ENCODE measurements at regions not wholly inside any gene's neighbourhood (a gene's known extent, or its start where the extent isn't known, plus 50 kb on each side); places are given as distances from the start of the nearest gene placed in this dataset.

DNA sequence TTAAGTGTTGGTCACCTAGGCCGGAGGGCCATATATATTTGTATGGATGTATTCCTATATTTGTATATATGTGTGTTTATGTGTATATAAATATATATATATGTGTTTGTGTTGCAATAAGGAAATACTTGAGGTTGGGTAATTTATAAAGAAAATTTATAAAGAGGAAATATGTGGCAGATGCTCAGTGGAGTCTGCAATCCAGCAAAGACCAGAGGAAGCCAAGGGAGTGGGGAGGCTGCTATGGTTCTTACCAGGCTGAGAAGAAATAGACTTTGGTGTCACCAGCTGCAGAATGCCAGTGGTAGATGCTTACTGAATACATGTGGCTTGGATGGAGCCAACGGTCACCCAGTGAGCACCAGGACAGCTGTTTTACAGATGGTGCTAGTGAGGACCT, 97.4 kb upstream of the ELOVL5 start:
- TF ChIP-seq, protein P1, sequence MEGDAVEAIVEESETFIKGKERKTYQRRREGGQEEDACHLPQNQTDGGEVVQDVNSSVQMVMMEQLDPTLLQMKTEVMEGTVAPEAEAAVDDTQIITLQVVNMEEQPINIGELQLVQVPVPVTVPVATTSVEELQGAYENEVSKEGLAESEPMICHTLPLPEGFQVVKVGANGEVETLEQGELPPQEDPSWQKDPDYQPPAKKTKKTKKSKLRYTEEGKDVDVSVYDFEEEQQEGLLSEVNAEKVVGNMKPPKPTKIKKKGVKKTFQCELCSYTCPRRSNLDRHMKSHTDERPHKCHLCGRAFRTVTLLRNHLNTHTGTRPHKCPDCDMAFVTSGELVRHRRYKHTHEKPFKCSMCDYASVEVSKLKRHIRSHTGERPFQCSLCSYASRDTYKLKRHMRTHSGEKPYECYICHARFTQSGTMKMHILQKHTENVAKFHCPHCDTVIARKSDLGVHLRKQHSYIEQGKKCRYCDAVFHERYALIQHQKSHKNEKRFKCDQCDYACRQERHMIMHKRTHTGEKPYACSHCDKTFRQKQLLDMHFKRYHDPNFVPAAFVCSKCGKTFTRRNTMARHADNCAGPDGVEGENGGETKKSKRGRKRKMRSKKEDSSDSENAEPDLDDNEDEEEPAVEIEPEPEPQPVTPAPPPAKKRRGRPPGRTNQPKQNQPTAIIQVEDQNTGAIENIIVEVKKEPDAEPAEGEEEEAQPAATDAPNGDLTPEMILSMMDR (IDR thresholded peaks at IDR 0.05), result no peak
- DNase-seq (no peak), ATAC-seq (ENCODE audit: low read depth) (no peak)
- peaks cover 7% of the 10 kb centered on the region for H3K9me3 Mint-ChIP-seq
- peaks cover 14% of the 10 kb centered on the region for H3K4me1 Mint-ChIP-seq
- CTCF ChIA-PET, result no interaction called here
- H3K4me3 Mint-ChIP-seq, result no peak overlapping the region
- no peak overlapping the region for H3K27ac Mint-ChIP-seq
- intact Hi-C loops (cut with micrococcal nuclease), result no loop called here
- POLR2A ChIA-PET, result no interaction called here
- no peaks in the 10 kb centered on the region for H3K27me3 Mint-ChIP-seq
- H3K36me3 Mint-ChIP-seq (ENCODE audit: low read depth), result no peaks in the 10 kb centered on the region

DNA sequence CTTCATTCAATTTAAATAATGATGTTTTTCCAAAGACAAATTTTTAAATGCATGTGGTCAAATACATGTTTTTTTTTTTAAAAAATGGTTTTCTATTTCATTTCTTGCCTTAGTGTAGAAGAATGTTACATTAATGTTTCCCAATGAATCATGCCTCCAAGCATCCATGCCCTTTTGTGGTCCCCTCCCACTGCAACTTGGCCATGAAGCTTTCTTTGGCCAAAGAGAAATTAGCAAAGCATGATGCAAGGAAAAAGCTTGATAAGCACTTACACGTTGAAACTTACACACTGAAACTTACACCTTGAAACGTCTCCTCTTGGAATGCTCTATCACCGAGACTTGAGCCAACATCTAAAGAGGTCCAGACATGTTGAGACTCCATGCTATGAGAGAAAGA, 93.0 kb upstream of the ELOVL5 start:
- Mint-ChIP-seq H3K4me1 (peaks cover 19% of the 10 kb centered on the region), H3K9me3 (no peaks in the 10 kb centered on the region), H3K27me3 (no peaks in the 10 kb centered on the region), H3K4me3 (no peak overlapping the region), H3K36me3 (ENCODE audit: low read depth) (no peaks in the 10 kb centered on the region), H3K27ac (no peak overlapping the region)
- ChIA-PET CTCF (interaction anchor here (1.3 to 2.2 kb wide), 2 partner anchors 43 to 270 kb away, joined by 3 to 8 read pairs; no protein-coding TSS in a partner anchor), POLR2A (interaction anchor here (1.1 to 2.1 kb wide), 2 partner anchors 14 to 17 kb away, joined by 3 to 5 read pairs; no protein-coding TSS in a partner anchor)
- TF ChIP-seq, protein P1 (IDR thresholded peaks at IDR 0.05), result no peak
- DNase-seq, result no peak
- no peak for ATAC-seq (ENCODE audit: low read depth)
- intact Hi-C loops (cut with micrococcal nuclease), result loop anchor here (2.0 kb wide), 1 partner anchor 19 kb away; no protein-coding TSS in a partner anchor

DNA sequence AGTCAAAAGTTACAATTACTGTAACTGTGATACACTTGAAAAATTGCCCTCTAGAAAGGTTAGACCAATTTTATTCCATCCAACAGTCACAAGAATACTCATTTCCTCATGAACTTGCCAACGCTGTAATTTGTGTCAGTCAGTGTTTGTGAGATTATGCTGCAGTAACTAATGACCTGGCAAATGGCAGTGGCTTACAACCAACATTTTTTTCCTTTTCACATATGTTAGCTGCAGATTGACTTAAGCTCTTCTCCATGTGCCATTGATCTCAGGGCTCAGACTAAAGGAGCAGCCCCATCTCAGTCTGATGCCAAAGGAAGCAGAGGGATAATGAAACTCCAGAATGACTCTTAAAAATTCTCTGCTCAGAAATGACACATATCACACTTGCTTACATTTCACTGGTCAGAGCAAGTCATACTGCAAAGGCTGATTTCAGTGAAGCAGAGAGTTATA, 92.3 kb upstream of the ELOVL5 start:
- Mint-ChIP-seq H3K9me3 (no peaks in the 10 kb centered on the region), H3K27ac (no peak overlapping the region), H3K4me1 (peaks cover 19% of the 10 kb centered on the region), H3K4me3 (no peak overlapping the region), H3K27me3 (no peaks in the 10 kb centered on the region), H3K36me3 (ENCODE audit: low read depth) (no peaks in the 10 kb centered on the region)
- TF ChIP-seq, protein P1 (IDR thresholded peaks at IDR 0.05), result no peak
- intact Hi-C loops (cut with micrococcal nuclease), result loop anchor here (2.0 kb wide), 1 partner anchor 20 kb away; no protein-coding TSS in a partner anchor
- ChIA-PET POLR2A (interaction anchor here (2.1 kb wide), 1 partner anchor 18 kb away, joined by 5 read pairs; no protein-coding TSS in a partner anchor), CTCF (no interaction called here)
- DNase-seq, result no peak
- no peak for ATAC-seq (ENCODE audit: low read depth)

DNA sequence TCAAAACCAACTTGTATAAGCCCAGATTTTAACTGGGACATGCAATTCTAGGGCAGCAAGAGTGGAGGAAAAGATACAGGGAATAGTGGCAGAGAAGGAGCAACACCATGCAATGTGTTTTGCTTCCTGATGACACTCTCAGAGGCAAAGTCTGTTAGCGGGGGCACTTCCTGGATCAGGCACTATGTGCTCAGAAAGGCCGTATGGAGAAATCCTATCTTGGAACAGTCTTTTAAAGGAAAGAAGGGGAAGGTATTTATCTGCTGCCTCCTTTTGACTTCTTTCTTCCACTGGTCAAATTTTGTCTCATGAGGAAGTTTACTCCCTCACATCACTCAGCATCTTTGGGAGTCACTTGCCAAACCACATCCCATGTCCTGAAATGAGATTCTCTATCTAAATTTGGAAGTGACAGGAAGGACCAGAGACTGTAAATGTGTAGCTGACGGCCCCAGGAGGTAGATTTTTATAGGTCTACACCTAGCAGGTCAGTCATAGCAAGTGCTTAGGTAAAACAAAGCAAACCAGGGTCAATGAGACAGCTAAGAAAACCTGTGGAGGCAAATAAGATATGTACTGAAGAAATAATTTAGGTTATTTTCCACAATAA, 91.7 kb upstream of the ELOVL5 start:
- CTCF ChIA-PET, result interaction anchor here (2.6 kb wide), 1 partner anchor 269 kb away, joined by 23 read pairs; no protein-coding TSS in a partner anchor
- no peaks in the 10 kb centered on the region for H3K36me3 Mint-ChIP-seq (ENCODE audit: low read depth)
- H3K9me3 Mint-ChIP-seq, result no peaks in the 10 kb centered on the region
- H3K27ac Mint-ChIP-seq, result no peak overlapping the region
- intact Hi-C loops (cut with micrococcal nuclease), result loop anchor here (2.0 kb wide), 1 partner anchor 20 kb away; no protein-coding TSS in a partner anchor
- DNase-seq (no peak), ATAC-seq (ENCODE audit: low read depth) (no peak)
- POLR2A ChIA-PET, result no interaction called here
- TF ChIP-seq, protein P1 (IDR thresholded peaks at IDR 0.05), result no peak
- peaks cover 19% of the 10 kb centered on the region for H3K4me1 Mint-ChIP-seq
- no peaks in the 10 kb centered on the region for H3K27me3 Mint-ChIP-seq
- no peak overlapping the region for H3K4me3 Mint-ChIP-seq

DNA sequence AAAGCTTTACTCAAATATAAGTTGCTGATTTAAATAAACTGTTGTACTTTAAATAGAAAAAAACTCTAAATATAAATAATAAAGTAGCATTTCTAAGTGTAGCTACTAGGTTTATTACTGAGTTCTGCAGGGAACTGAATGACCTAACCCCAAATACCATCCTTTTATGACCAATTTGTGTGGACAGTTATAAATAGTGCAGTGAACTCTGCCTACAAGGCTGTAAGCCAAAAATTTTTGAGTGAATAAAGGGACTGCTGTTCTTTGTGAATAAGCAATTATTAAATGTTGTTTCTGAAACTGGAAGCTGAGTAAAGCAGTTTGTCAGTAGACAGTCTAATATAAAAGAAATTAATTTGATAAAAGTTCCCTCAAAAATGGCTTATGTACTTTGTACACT, 90.8 kb upstream of the ELOVL5 start:
- POLR2A ChIA-PET, result interaction anchor here (0.7 kb wide), 1 partner anchor 9 kb away, joined by 3 read pairs; no protein-coding TSS in a partner anchor
- no peak for DNase-seq
- H3K36me3 Mint-ChIP-seq (ENCODE audit: low read depth), result no peaks in the 10 kb centered on the region
- CTCF ChIA-PET, result interaction anchor here (0.9 to 4.1 kb wide), 8 partner anchors 9 to 268 kb away, joined by 3 to 23 read pairs (median 4); no protein-coding TSS in a partner anchor
- no peaks in the 10 kb centered on the region for H3K9me3 Mint-ChIP-seq
- ATAC-seq (ENCODE audit: low read depth), result no peak
- intact Hi-C loops (cut with micrococcal nuclease), result no loop called here
- peaks cover 19% of the 10 kb centered on the region for H3K4me1 Mint-ChIP-seq
- TF ChIP-seq, protein P1 (IDR thresholded peaks at IDR 0.05), result no peak
- H3K27me3 Mint-ChIP-seq, result no peaks in the 10 kb centered on the region
- no peak overlapping the region for H3K4me3 Mint-ChIP-seq
- no peak overlapping the region for H3K27ac Mint-ChIP-seq
